Activated CD4-positive, alpha-beta T cell treated with anti-CD3 and anti-CD28 coated beads for 36 hours (primary cell): ENCODE measurements at regions not wholly inside any gene's neighbourhood (a gene's known extent, or its start where the extent isn't known, plus 50 kb on each side); places are given as distances from the start of the nearest gene placed in this dataset.

Source experiments
- ATAC-seq: fragments of 200-7000 bp; cut with Tn5 transposase; one replicate; pipeline ENCODE4 v1.10.0; 2021; ENCODE audit warnings: mild to moderate bottlenecking, moderate library complexity
- CTCF ChIA-PET: fragments of 350-600 bp; sonication (Branson Sonifier 250); formaldehyde crosslinking; loops from one replicate; lab custom pipeline; 2021; ENCODE audit warnings: antibody characterized with exemption; lab: Charles Lee
- POLR2A ChIA-PET: fragments of 350-600 bp; sonication (Branson Sonifier 250); formaldehyde crosslinking; loops from one replicate; lab custom pipeline; 2021; ENCODE audit warnings: antibody characterized with exemption, inconsistent platforms; lab: Charles Lee
- DNase-seq: peaks from one replicate; pipeline ENCODE4 v3.0.0-alpha.2; 2020
- H3K27ac Mint-ChIP-seq: one replicate; pipeline ENCODE4 v1.8.0; 2021; ENCODE audit warnings: mixed read lengths
- H3K27me3 Mint-ChIP-seq: one replicate; pipeline ENCODE4 v1.8.0; 2021; ENCODE audit warnings: mixed read lengths
- H3K36me3 Mint-ChIP-seq: one replicate; pipeline ENCODE4 v1.8.0; 2021; ENCODE audit warnings: low read depth, mixed read lengths
- H3K4me1 Mint-ChIP-seq: one replicate; pipeline ENCODE4 v1.8.0; 2021; ENCODE audit warnings: mixed read lengths
- H3K4me3 Mint-ChIP-seq: one replicate; pipeline ENCODE4 v1.8.0; 2021; ENCODE audit warnings: mild to moderate bottlenecking, moderate library complexity, mixed read lengths
- H3K9me3 Mint-ChIP-seq: one replicate; pipeline ENCODE4 v1.8.0; 2021; ENCODE audit warnings: low read depth, mixed read lengths
- intact Hi-C, 2 experiments: fragments of 100-400 bp; cut with DNase I in 1 of 2; cut with micrococcal nuclease in 1 of 2; formaldehyde crosslinking; loops; one replicate each; pipeline versions ENCODE4 v1.14.2 to v1.15.1; 2022 to 2024; cut with DNase I, micrococcal nuclease

DNA sequence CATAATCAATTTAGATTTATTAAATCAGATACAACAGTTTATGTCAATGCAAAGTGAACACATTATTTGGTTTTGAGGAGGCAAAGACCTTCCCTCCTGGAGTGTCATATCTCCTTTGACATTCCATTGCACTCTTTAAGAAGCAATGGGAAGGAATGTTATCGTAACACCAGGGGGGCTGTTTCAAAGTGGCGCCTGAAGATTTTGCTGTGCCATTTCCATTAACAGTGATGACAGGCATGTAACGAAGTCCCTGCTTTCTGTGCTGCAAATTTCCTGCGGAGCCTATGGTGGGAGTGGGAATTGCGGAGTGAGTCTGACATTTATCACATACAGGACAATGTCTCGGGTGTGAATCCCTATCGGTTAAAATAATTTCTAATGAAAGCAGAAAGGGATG, 499.6 kb upstream of the RAB6C start:
- ChIA-PET POLR2A (no interaction called here), CTCF (no interaction called here)
- DNase-seq (no peak), ATAC-seq (no peak)
- H3K27ac Mint-ChIP-seq, result no peak overlapping the region
- H3K4me1 Mint-ChIP-seq, result no peaks in the 10 kb centered on the region
- H3K9me3 Mint-ChIP-seq, result peaks cover 3% of the 10 kb centered on the region
- no peak overlapping the region for H3K4me3 Mint-ChIP-seq
- intact Hi-C loops, result no loop called here
- peaks cover 3% of the 10 kb centered on the region for H3K27me3 Mint-ChIP-seq
- H3K36me3 Mint-ChIP-seq, result no peaks in the 10 kb centered on the region

GRCh38 chr2:129480790-129481189, 498.7 kb upstream of the RAB6C start:
- H3K27me3 Mint-ChIP-seq, result peaks cover 3% of the 10 kb centered on the region
- no peak overlapping the region for H3K27ac Mint-ChIP-seq
- H3K9me3 Mint-ChIP-seq, result peaks cover 3% of the 10 kb centered on the region
- DNase-seq (no peak), ATAC-seq (no peak)
- POLR2A ChIA-PET, result interaction anchor here (0.6 kb wide), 1 partner anchor 232 kb away, joined by 4 read pairs; no protein-coding TSS in a partner anchor
- H3K4me1 Mint-ChIP-seq, result no peaks in the 10 kb centered on the region
- H3K36me3 Mint-ChIP-seq, result no peaks in the 10 kb centered on the region
- no peak overlapping the region for H3K4me3 Mint-ChIP-seq
- intact Hi-C loops, result no loop called here
- CTCF ChIA-PET, result no interaction called here

DNA sequence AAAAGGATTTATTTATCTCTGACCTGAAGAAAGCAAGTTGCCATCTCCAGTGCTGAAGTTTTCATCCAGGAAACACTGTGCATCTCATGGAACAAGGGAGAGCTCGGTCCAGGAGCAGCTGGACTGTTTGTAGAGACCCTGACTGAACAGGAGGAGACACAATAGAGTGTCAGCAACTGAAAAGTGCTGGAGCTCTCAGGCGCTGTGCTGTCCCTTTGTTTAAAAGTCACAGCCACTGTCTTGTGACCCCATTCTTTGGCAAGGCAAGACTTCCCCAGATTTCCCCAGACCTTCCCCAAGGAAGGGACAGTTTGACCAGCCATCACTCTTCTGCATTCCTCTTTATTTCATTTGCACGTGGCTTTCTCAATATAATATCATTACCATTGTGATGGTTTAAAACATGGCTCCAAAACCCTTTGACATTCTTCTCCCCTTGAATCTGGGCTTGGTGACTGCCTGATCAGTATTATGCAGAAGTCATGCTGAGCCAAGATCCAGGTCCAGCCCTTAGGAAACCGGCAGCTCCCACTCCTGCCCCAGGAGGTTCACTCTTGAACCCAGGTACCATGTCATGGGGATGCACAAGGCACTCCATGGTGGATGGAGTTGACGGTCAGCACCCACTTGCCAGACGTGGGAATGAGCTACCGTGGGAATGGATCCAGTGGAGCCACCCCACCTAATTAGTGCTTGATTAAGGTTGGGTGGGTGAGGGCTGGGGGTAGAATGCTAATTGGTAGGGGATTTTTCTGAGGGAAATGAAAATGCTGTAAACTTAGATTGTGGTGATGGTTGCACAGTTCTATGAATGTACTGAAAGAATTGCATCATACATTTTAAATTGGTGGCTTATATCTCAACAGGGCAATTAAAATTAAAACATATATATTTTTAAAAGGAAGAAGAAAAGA, 497.9 kb upstream of the RAB6C start:
- Mint-ChIP-seq H3K4me3 (no peak overlapping the region), H3K27ac (no peak overlapping the region), H3K27me3 (peaks cover 3% of the 10 kb centered on the region), H3K9me3 (peaks cover 3% of the 10 kb centered on the region), H3K4me1 (no peaks in the 10 kb centered on the region), H3K36me3 (no peaks in the 10 kb centered on the region)
- ATAC-seq (no peak), DNase-seq (no peak)
- POLR2A ChIA-PET, result interaction anchor here (0.6 kb wide), 1 partner anchor 231 kb away, joined by 4 read pairs; no protein-coding TSS in a partner anchor
- CTCF ChIA-PET, result no interaction called here
- intact Hi-C loops, result no loop called here

DNA sequence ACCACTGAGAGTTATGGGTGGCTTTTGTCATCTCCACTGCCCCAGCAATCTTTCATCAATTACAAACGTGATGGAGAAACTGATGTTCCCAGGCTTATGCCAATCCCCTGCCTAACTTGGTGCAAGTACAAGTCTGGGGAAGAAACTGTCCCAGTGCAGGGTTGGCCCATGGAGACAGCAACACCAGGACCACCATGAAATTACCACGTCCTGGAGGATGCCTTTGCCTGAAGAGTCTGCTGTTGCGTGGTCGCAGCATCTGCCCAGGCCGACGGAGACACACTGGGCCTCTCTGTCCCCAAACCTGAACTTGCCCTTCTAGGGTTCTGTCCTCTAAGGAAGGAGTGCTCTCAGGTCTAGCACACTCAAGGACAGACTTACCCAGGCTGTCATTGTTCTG, 496.8 kb upstream of the RAB6C start:
- Mint-ChIP-seq H3K27me3 (peaks cover 3% of the 10 kb centered on the region), H3K36me3 (no peaks in the 10 kb centered on the region), H3K4me1 (no peaks in the 10 kb centered on the region), H3K27ac (no peak overlapping the region), H3K4me3 (no peak overlapping the region), H3K9me3 (peaks cover 3% of the 10 kb centered on the region)
- intact Hi-C loops, result no loop called here
- POLR2A ChIA-PET, result no interaction called here
- CTCF ChIA-PET, result no interaction called here
- DNase-seq, result no peak
- ATAC-seq, result no peak

DNA sequence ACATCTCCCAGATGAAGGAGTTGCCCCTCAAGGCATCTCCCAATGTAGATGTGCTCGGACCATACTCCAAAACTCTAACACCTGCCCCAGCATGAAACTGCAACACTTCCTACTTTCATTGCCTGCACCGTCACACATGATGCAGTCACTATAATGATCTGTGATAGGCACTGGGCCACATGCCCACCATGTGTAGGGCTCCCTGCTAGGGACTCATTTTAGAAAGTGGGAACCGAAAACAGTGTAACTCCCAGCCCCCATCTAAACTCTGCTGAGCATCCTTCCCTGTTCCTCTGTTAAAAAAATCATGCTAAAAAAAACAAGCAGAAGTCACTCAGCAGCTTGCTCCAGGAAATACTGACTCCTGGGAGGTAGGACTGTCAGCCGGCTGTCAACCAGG, 496.1 kb upstream of the RAB6C start:
- H3K27me3 Mint-ChIP-seq, result peaks cover 3% of the 10 kb centered on the region
- H3K36me3 Mint-ChIP-seq, result no peaks in the 10 kb centered on the region
- peaks cover 3% of the 10 kb centered on the region for H3K9me3 Mint-ChIP-seq
- no peak overlapping the region for H3K27ac Mint-ChIP-seq
- CTCF ChIA-PET, result interaction anchor here (0.6 kb wide), 1 partner anchor 681 kb away, joined by 4 read pairs; no protein-coding TSS in a partner anchor
- ATAC-seq (no peak), DNase-seq (no peak)
- H3K4me3 Mint-ChIP-seq, result no peak overlapping the region
- H3K4me1 Mint-ChIP-seq, result no peaks in the 10 kb centered on the region
- POLR2A ChIA-PET, result no interaction called here
- intact Hi-C loops, result no loop called here

DNA sequence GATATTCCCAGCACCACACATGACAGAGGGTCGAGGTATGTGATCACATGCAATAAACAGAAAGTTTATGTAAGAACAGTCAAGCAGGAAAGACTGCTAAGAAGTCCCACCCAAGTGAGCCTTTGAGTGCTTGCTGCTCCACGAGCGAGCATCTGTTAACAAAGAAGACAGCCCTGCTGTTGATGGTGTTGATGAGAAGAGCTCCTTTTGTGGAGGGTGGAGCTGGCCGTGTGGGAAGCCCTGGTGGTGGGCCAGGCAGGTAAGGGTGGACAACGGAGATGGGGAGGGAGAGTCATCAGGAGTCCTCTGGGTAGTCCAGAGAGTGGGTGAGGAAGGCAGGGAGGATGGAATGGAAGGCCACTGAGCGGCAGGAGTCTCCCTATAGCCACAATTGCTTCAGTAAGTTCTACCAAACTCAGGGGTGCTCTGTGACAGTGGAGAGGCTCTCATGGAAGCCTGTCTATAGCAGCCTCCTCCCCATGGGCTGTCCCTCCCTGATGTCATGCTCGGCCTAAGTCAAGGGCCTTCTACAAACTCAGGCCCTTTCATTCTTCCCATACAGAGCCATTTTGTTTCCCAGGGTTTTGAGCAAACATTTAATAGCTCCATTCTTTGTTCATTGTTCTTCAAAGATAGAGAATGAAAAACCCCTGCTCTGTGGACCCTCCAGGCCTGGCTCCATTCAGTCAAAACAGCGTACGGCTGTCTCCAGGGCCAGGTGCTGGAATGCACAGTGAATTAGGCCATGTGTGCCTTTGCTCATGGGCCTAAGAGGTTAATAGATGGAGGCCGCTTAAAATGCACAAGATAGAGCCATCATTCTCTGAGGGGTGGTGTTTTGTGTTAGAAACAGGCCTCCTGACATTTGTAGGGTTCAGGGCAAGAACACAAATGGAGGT, 494.2 kb upstream of the RAB6C start:
- Mint-ChIP-seq H3K9me3 (peaks cover 3% of the 10 kb centered on the region), H3K4me3 (no peak overlapping the region), H3K27ac (no peak overlapping the region), H3K36me3 (no peaks in the 10 kb centered on the region), H3K4me1 (no peaks in the 10 kb centered on the region), H3K27me3 (peaks cover 3% of the 10 kb centered on the region)
- ChIA-PET CTCF (no interaction called here), POLR2A (no interaction called here)
- intact Hi-C loops, result no loop called here
- no peak for ATAC-seq
- DNase-seq, result no peak

DNA sequence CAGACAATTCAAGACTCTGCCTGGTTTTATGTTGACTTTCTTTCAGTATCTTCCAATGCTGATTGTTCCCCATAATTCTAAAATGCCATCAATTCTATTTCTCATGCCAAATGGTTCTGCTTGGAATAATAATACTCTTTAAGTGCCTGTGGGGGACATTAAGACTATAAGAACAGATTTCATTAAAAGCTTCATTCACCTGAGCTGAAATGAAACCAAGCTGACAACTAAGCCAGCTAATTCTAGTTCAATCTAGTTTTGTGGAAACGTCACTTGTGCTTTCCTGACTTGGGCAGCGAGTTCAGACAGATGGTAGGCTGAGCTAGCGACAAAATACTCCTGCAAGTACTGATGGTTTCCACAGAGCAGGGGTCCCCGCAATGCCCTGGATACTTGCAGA, 491.1 kb upstream of the RAB6C start:
- H3K4me3 Mint-ChIP-seq, result no peak overlapping the region
- intact Hi-C loops, result no loop called here
- no peaks in the 10 kb centered on the region for H3K4me1 Mint-ChIP-seq
- H3K36me3 Mint-ChIP-seq, result no peaks in the 10 kb centered on the region
- no peaks in the 10 kb centered on the region for H3K9me3 Mint-ChIP-seq
- DNase-seq (no peak), ATAC-seq (no peak)
- CTCF ChIA-PET, result no interaction called here
- POLR2A ChIA-PET, result no interaction called here
- peaks cover 2% of the 10 kb centered on the region for H3K27me3 Mint-ChIP-seq
- no peak overlapping the region for H3K27ac Mint-ChIP-seq

DNA sequence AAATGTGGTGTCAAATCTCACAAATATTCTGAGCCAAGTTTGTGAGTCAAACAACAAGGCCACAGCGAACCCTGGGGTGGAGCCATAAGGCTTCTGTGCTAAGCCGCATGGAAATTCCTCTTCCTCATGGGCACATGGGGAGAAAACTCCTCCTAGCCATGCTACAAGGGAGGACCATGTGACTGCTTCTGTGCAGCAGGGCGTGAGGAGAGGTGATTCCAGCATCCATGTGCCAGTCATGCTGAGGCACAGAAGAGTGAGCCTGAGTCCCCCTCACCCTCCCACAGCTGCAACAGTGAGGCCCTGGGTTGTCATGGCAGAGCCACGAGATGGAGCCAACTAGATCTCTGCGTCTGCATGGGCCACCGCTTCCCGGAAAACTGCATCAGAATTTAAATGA, 488.8 kb upstream of the RAB6C start:
- no peaks in the 10 kb centered on the region for H3K4me1 Mint-ChIP-seq
- no peaks in the 10 kb centered on the region for H3K36me3 Mint-ChIP-seq
- H3K9me3 Mint-ChIP-seq, result no peaks in the 10 kb centered on the region
- H3K27ac Mint-ChIP-seq, result no peak overlapping the region
- ChIA-PET CTCF (no interaction called here), POLR2A (no interaction called here)
- ATAC-seq, result no peak
- intact Hi-C loops, result no loop called here
- DNase-seq, result no peak
- H3K4me3 Mint-ChIP-seq, result no peak overlapping the region
- H3K27me3 Mint-ChIP-seq, result peaks cover 2% of the 10 kb centered on the region

DNA sequence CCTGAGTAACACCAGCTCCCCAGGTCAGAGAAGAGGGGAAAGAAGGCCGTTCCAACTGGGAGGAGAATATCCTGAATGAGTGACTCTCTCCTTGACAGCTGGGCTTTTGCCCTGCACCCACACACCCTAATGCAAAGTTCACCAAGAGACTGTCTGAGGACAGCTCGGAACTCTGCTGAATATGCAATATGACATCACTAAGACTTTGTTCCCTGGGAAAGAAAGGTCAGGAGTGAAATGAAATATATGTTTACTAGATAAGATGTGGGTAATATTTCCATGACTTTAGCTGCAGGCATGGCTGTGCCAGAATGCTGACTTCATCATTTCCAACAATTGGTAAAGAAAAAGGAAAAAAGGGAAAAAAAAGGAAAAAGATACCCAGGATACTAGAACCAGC, 488.2 kb upstream of the RAB6C start:
- no peak overlapping the region for H3K27ac Mint-ChIP-seq
- no peaks in the 10 kb centered on the region for H3K4me1 Mint-ChIP-seq
- DNase-seq, result no peak
- POLR2A ChIA-PET, result no interaction called here
- H3K27me3 Mint-ChIP-seq, result peaks cover 2% of the 10 kb centered on the region
- intact Hi-C loops, result no loop called here
- H3K9me3 Mint-ChIP-seq, result no peaks in the 10 kb centered on the region
- H3K4me3 Mint-ChIP-seq, result no peak overlapping the region
- H3K36me3 Mint-ChIP-seq, result no peaks in the 10 kb centered on the region
- ATAC-seq, result no peak
- CTCF ChIA-PET, result no interaction called here

DNA sequence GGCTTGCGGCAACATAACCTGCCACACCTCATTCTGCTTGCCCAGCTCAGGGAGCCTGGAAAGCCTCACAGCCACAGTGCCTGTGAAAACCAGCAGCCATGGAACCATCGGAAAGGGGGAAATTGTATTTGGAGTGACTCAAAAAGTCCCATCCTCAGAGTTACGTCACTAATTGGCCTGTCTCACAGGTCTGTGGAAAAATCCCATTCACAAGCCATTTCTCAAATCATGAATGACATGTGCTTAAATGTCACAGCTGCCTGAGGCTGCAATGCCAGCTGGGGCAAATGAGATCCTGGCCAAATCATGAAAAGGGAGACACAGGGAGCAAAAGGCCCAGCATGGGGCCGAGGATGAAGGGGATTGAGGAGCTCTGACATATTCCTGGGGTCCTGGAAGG, 486.9 kb upstream of the RAB6C start:
- DNase-seq (no peak), ATAC-seq (no peak)
- Mint-ChIP-seq H3K27me3 (peaks cover 2% of the 10 kb centered on the region), H3K9me3 (no peaks in the 10 kb centered on the region), H3K36me3 (no peaks in the 10 kb centered on the region), H3K27ac (no peak overlapping the region), H3K4me1 (no peaks in the 10 kb centered on the region), H3K4me3 (no peak overlapping the region)
- CTCF ChIA-PET, result interaction anchor here (0.7 kb wide), 1 partner anchor 33 kb away, joined by 3 read pairs; no protein-coding TSS in a partner anchor
- POLR2A ChIA-PET, result no interaction called here
- intact Hi-C loops, result no loop called here

DNA sequence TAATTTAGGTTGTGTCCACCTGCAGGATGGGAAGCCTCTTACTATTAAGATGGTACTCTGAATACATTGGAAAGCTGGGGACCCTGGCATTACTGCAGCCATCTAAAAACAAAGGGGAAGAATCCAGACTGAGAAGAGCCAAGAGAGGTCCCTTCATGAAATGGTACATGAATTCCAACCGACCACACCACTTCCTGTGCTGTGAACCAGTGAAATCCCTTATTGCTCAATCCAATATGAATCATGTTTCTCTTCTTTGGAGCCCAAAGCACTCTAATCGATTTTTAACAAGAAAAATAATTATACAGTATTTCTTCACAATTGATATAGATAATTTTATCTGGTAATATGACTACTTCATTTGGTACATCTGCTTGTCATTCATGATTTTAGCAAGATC, 479.7 kb upstream of the RAB6C start:
- ATAC-seq (no peak), DNase-seq (no peak)
- Mint-ChIP-seq H3K27ac (no peak overlapping the region), H3K4me3 (no peak overlapping the region), H3K4me1 (no peaks in the 10 kb centered on the region), H3K9me3 (no peaks in the 10 kb centered on the region), H3K27me3 (no peaks in the 10 kb centered on the region), H3K36me3 (no peaks in the 10 kb centered on the region)
- CTCF ChIA-PET, result interaction anchor here (0.8 kb wide), 1 partner anchor 1447 kb away, joined by 3 read pairs; no protein-coding TSS in a partner anchor
- intact Hi-C loops, result no loop called here
- POLR2A ChIA-PET, result no interaction called here
